ENCODE measurements at regions not wholly inside any gene's neighbourhood (a gene's known extent, or its start where the extent isn't known, plus 50 kb on each side); places are given as distances from the start of the nearest gene placed in this dataset.

DNA sequence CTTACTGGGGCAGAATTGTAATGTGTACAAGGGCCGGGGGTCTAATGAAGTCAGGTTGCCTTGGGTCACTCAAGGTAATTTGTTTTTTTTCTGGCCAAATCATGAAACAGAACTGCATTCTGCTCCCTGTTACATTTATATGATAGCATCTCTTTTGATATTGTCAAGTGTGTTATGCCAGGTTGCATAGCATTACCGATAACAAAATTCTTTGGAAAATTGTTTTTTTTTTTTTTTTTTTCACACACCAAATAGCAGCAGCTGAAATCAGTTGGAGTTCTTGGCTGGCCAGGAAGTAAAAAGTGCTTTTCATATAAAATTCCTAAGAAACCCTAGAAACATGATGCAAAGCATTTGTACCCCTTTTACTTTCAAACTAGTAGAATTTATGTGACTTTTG is 282.6 kb upstream of the FN1 start:
- ATAC-seq (no peak), DNase-seq (ENCODE audit: low spot score) (no peak), FAIRE-seq (no peak)
- TF ChIP-seq SP4 (CRISPR knock-in tag; IDR thresholded peaks at IDR 0.05) (no peak), SMAD1 (CRISPR knock-in tag; IDR thresholded peaks at IDR 0.05; ENCODE audit: borderline replicate concordance, low read depth) (no peak), SP140L (CRISPR knock-in tag; IDR thresholded peaks at IDR 0.05; ENCODE audit: borderline replicate concordance) (no peak), SSRP1 (CRISPR knock-in tag; IDR thresholded peaks at IDR 0.05) (no peak), GLI4 (CRISPR knock-in tag; IDR thresholded peaks at IDR 0.05; ENCODE audit: borderline replicate concordance) (no peak), NONO (IDR thresholded peaks at IDR 0.05) (no peak), NONO (CRISPR knock-in tag; conservative IDR thresholded peaks at IDR 0.05) (no peak), ZNF879 (CRISPR knock-in tag; IDR thresholded peaks at IDR 0.05) (no peak), ZNF589 (CRISPR knock-in tag; conservative IDR thresholded peaks at IDR 0.05) (no peak), ZNF644 (CRISPR knock-in tag; IDR thresholded peaks at IDR 0.05; ENCODE audit: low read depth) (no peak)
- TF ChIP-seq, protein P1, sequence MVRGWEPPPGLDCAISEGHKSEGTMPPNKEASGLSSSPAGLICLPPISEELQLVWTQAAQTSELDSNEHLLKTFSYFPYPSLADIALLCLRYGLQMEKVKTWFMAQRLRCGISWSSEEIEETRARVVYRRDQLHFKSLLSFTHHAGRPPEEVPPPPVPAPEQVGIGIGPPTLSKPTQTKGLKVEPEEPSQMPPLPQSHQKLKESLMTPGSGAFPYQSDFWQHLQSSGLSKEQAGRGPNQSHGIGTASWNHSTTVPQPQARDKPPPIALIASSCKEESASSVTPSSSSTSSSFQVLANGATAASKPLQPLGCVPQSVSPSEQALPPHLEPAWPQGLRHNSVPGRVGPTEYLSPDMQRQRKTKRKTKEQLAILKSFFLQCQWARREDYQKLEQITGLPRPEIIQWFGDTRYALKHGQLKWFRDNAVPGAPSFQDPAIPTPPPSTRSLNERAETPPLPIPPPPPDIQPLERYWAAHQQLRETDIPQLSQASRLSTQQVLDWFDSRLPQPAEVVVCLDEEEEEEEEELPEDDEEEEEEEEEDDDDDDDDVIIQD (CRISPR knock-in tag; IDR thresholded peaks at IDR 0.05; ENCODE audit: low read depth) = no peak
- TF ChIP-seq, protein P2, sequence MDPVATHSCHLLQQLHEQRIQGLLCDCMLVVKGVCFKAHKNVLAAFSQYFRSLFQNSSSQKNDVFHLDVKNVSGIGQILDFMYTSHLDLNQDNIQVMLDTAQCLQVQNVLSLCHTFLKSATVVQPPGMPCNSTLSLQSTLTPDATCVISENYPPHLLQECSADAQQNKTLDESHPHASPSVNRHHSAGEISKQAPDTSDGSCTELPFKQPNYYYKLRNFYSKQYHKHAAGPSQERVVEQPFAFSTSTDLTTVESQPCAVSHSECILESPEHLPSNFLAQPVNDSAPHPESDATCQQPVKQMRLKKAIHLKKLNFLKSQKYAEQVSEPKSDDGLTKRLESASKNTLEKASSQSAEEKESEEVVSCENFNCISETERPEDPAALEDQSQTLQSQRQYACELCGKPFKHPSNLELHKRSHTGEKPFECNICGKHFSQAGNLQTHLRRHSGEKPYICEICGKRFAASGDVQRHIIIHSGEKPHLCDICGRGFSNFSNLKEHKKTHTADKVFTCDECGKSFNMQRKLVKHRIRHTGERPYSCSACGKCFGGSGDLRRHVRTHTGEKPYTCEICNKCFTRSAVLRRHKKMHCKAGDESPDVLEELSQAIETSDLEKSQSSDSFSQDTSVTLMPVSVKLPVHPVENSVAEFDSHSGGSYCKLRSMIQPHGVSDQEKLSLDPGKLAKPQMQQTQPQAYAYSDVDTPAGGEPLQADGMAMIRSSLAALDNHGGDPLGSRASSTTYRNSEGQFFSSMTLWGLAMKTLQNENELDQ (CRISPR knock-in tag; IDR thresholded peaks at IDR 0.05; ENCODE audit: borderline replicate concordance) = no peak
- TF ChIP-seq, protein P3, sequence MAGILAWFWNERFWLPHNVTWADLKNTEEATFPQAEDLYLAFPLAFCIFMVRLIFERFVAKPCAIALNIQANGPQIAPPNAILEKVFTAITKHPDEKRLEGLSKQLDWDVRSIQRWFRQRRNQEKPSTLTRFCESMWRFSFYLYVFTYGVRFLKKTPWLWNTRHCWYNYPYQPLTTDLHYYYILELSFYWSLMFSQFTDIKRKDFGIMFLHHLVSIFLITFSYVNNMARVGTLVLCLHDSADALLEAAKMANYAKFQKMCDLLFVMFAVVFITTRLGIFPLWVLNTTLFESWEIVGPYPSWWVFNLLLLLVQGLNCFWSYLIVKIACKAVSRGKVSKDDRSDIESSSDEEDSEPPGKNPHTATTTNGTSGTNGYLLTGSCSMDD (CRISPR knock-in tag; IDR thresholded peaks at IDR 0.05) = no peak
- TF ChIP-seq, protein P4, sequence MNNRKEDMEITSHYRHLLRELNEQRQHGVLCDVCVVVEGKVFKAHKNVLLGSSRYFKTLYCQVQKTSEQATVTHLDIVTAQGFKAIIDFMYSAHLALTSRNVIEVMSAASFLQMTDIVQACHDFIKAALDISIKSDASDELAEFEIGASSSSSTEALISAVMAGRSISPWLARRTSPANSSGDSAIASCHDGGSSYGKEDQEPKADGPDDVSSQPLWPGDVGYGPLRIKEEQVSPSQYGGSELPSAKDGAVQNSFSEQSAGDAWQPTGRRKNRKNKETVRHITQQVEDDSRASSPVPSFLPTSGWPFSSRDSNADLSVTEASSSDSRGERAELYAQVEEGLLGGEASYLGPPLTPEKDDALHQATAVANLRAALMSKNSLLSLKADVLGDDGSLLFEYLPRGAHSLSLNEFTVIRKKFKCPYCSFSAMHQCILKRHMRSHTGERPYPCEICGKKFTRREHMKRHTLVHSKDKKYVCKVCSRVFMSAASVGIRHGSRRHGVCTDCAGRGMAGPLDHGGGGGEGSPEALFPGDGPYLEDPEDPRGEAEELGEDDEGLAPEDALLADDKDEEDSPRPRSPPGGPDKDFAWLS (CRISPR knock-in tag; IDR thresholded peaks at IDR 0.05; ENCODE audit: borderline replicate concordance) = no peak
- Histone ChIP-seq H3K27ac (ENCODE audit: extremely low read length, insufficient read depth, low read length) (no peak overlapping the region), H4K20me1 (ENCODE audit: insufficient read depth, low read length) (no peaks in the 10 kb centered on the region), H3K79me2 (ENCODE audit: insufficient read depth, low read length) (no peaks in the 10 kb centered on the region), H3K27me3 (ENCODE audit: control insufficient read depth in 1 of 2, insufficient read depth in 2 of 2, low read length in 2 of 2) (no peaks in the 10 kb centered on the region), H3K36me3 (replicated peaks in 1 of 2; ENCODE audit: control insufficient read depth in 1 of 2, insufficient read depth in 2 of 2, low read length in 2 of 2) (no peaks in the 10 kb centered on the region), H3K9ac (ENCODE audit: insufficient read depth, low read depth, low read length) (no peak overlapping the region), H3K4me2 (ENCODE audit: low read depth, low read length) (no peak overlapping the region), H3K9me3 (ENCODE audit: low read length) (no peaks in the 10 kb centered on the region), H3K4me3 (replicated peaks in 1 of 3; ENCODE audit: insufficient read depth in 1 of 3, low read depth in 2 of 3, low read length in 3 of 3) (no peak overlapping the region), H2AFZ (ENCODE audit: low read length) (peak overlapping the region; percentile 58), H3K4me1 (ENCODE audit: insufficient read depth, low read length) (peaks cover 19% of the 10 kb centered on the region)
- intact Hi-C loops (cut with micrococcal nuclease; ENCODE audit: unreplicated experiment) (no loop called here), in situ Hi-C loops (cut with HindIII; ENCODE audit: extremely low pct_ligation_motif_present, low pct_unique_long_range_greater_than_20kb) (no loop called here)
- CTCF ChIA-PET (ENCODE audit: low intra/inter-chr PET ratio, low total read pairs) = no interaction called here
- 93% methylated on average over 2 of the region's 2 CpGs for WGBS (ENCODE audit: low lambda C conversion rate)
- BruUV-seq (replicated peaks) = no TSS peak
- POLR2A ChIA-PET = no interaction called here

Measured in HepG2 (cell line).